ENCODE measurements at regions not wholly inside any gene's neighbourhood (a gene's known extent, or its start where the extent isn't known, plus 50 kb on each side); places are given as distances from the start of the nearest gene placed in this dataset.
A peak's percentile ranks its signal among the peaks of the same experiment; 100 is the strongest.

DNA sequence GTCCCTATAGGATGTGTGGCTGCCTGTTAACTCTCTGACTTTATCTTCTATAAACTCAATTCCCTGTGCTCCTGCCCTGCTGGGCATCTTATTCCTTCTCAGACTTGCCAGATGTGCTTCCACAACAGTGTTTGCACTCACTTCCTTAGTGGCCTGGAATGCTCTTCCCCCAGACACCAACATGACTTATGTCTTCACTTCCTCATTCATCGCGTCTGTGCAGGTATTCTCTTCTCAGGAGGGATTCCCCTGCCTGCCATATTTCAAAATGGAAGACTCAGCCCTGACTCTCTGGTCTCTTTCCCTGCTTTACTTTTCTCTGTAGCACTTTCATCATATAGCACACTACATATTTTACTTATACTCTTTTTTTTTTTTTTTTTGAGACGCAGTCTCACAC is 344.0 kb downstream of the CENPC start:
- Histone ChIP-seq H3K4me2 (ENCODE audit: low read length) (no peak overlapping the region), H3K4me3 (ENCODE audit: low read length) (no peak overlapping the region), H3K36me3 (ENCODE audit: control insufficient read depth, low read length) (no peaks in the 10 kb centered on the region), H3K27me3 (ENCODE audit: control insufficient read depth, low read length) (no peaks in the 10 kb centered on the region), H3F3A (ENCODE audit: control insufficient read depth, insufficient read depth) (no peaks in the 10 kb centered on the region), H3K9me2 (replicated peaks; ENCODE audit: control insufficient read depth, low read length) (no peaks in the 10 kb centered on the region), H3K4me1 (ENCODE audit: control insufficient read depth, low read length) (no peaks in the 10 kb centered on the region), H3K27ac (ENCODE audit: low read depth, low read length) (no peak overlapping the region), H4K20me1 (ENCODE audit: control insufficient read depth, insufficient read depth, low read depth, low read length) (no peaks in the 10 kb centered on the region), H3K9me3 (ENCODE audit: control insufficient read depth, insufficient read depth, low read length) (no peaks in the 10 kb centered on the region), H3K79me2 (ENCODE audit: control insufficient read depth, low read length) (no peaks in the 10 kb centered on the region)
- TF ChIP-seq EZH2phosphoT487 (IDR thresholded peaks at IDR 0.05; ENCODE audit: borderline replicate concordance, low read length) = no peak
- TF ChIP-seq, protein P1, sequence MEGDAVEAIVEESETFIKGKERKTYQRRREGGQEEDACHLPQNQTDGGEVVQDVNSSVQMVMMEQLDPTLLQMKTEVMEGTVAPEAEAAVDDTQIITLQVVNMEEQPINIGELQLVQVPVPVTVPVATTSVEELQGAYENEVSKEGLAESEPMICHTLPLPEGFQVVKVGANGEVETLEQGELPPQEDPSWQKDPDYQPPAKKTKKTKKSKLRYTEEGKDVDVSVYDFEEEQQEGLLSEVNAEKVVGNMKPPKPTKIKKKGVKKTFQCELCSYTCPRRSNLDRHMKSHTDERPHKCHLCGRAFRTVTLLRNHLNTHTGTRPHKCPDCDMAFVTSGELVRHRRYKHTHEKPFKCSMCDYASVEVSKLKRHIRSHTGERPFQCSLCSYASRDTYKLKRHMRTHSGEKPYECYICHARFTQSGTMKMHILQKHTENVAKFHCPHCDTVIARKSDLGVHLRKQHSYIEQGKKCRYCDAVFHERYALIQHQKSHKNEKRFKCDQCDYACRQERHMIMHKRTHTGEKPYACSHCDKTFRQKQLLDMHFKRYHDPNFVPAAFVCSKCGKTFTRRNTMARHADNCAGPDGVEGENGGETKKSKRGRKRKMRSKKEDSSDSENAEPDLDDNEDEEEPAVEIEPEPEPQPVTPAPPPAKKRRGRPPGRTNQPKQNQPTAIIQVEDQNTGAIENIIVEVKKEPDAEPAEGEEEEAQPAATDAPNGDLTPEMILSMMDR (IDR thresholded peaks at IDR 0.05; ENCODE audit: low read depth, low read length, poor library complexity, severe bottlenecking) = no peak

DNA sequence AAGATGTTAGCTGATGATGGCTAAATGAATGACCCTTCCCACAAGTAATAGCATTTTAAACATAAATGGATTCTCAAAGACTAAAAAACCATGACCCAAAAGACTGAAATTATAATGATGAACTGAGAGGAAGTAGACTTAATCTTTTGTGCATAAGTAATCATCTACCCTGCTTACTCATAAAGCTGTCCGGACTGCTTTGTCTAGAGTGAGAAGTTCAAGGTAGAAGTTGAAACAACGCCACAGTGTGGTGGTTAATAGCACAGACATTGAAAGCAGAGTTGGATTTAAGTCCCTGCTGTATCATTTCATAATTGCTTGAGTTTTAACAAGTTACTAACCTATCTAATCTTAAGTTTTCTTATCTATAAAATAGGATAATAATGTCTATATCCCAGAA is 346.6 kb downstream of the CENPC start:
- no peaks in the 10 kb centered on the region for H3K36me3 ChIP-seq (ENCODE audit: control insufficient read depth, low read length)
- no peak overlapping the region for H3K4me2 ChIP-seq (ENCODE audit: low read length)
- H3K27me3 ChIP-seq (ENCODE audit: control insufficient read depth, low read length) = no peaks in the 10 kb centered on the region
- H3K4me3 ChIP-seq (ENCODE audit: low read length) = no peak overlapping the region
- TF ChIP-seq EZH2phosphoT487 (IDR thresholded peaks at IDR 0.05; ENCODE audit: borderline replicate concordance, low read length) = no peak
- TF ChIP-seq, protein P1 (IDR thresholded peaks at IDR 0.05; ENCODE audit: low read depth, low read length, poor library complexity, severe bottlenecking) = peak; percentile 34
- H3K79me2 ChIP-seq (ENCODE audit: control insufficient read depth, low read length) = no peaks in the 10 kb centered on the region
- no peaks in the 10 kb centered on the region for H3K9me2 ChIP-seq (replicated peaks; ENCODE audit: control insufficient read depth, low read length)
- no peaks in the 10 kb centered on the region for H3F3A ChIP-seq (ENCODE audit: control insufficient read depth, insufficient read depth)
- H3K9me3 ChIP-seq (ENCODE audit: control insufficient read depth, insufficient read depth, low read length) = no peaks in the 10 kb centered on the region
- H3K4me1 ChIP-seq (ENCODE audit: control insufficient read depth, low read length) = no peaks in the 10 kb centered on the region
- no peaks in the 10 kb centered on the region for H4K20me1 ChIP-seq (ENCODE audit: control insufficient read depth, insufficient read depth, low read depth, low read length)
- no peak overlapping the region for H3K27ac ChIP-seq (ENCODE audit: low read depth, low read length)

DNA sequence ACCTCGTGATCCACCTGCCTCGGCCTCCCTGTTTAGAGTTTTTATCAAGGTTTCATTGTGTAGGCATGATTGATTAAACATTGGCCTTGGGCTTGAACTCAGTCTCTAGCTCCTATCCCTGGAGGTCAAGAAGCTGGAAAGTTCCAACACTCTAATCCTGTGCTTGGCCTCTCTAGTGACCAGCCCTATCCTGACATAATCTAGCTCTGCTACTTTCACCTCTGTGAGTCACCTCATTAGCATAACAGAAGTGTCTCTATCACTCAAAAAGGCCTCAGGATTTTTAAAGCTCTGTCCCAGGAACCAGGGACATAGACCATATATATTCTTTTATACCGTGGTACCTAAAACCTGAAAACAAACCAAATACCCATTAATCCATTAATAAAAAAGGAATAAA is 377.5 kb downstream of the CENPC start:
- Histone ChIP-seq H3K79me2 (ENCODE audit: control insufficient read depth, low read length) (no peaks in the 10 kb centered on the region), H4K20me1 (ENCODE audit: control insufficient read depth, insufficient read depth, low read depth, low read length) (no peaks in the 10 kb centered on the region), H3K4me2 (ENCODE audit: low read length) (no peak overlapping the region), H3K27ac (ENCODE audit: low read depth, low read length) (no peak overlapping the region), H3K27me3 (ENCODE audit: control insufficient read depth, low read length) (no peaks in the 10 kb centered on the region), H3K36me3 (ENCODE audit: control insufficient read depth, low read length) (no peaks in the 10 kb centered on the region), H3K9me3 (ENCODE audit: control insufficient read depth, insufficient read depth, low read length) (no peaks in the 10 kb centered on the region), H3F3A (ENCODE audit: control insufficient read depth, insufficient read depth) (no peaks in the 10 kb centered on the region), H3K4me1 (ENCODE audit: control insufficient read depth, low read length) (no peaks in the 10 kb centered on the region), H3K4me3 (ENCODE audit: low read length) (no peak overlapping the region), H3K9me2 (replicated peaks; ENCODE audit: control insufficient read depth, low read length) (no peaks in the 10 kb centered on the region)
- TF ChIP-seq, protein P1 (IDR thresholded peaks at IDR 0.05; ENCODE audit: low read depth, low read length, poor library complexity, severe bottlenecking) = no peak
- no peak for TF ChIP-seq EZH2phosphoT487 (IDR thresholded peaks at IDR 0.05; ENCODE audit: borderline replicate concordance, low read length)

DNA sequence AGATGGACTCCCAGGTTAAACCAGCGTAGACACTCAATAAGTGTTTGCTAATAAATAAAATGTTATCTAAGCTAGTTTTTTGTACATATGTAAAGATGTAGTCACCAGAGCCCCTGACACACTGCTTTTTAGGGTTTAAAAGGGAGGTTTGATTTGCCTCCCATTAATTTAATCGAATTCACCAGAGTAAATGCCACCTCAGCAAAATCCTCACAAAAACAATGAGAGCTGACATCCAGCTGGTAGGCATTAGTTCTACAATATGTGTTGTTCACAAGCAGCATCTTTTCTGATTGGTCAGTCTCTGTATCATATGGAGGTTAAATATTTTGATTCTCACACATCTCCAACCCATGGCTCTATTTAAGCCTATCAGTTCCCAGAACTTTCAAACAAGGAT is 382.6 kb downstream of the CENPC start:
- no peaks in the 10 kb centered on the region for H3K9me2 ChIP-seq (replicated peaks; ENCODE audit: control insufficient read depth, low read length)
- H3K27me3 ChIP-seq (ENCODE audit: control insufficient read depth, low read length) = no peaks in the 10 kb centered on the region
- no peaks in the 10 kb centered on the region for H3K36me3 ChIP-seq (ENCODE audit: control insufficient read depth, low read length)
- H3F3A ChIP-seq (ENCODE audit: control insufficient read depth, insufficient read depth) = no peaks in the 10 kb centered on the region
- H3K79me2 ChIP-seq (ENCODE audit: control insufficient read depth, low read length) = no peaks in the 10 kb centered on the region
- H3K27ac ChIP-seq (ENCODE audit: low read depth, low read length) = no peak overlapping the region
- H3K4me2 ChIP-seq (ENCODE audit: low read length) = no peak overlapping the region
- no peaks in the 10 kb centered on the region for H4K20me1 ChIP-seq (ENCODE audit: control insufficient read depth, insufficient read depth, low read depth, low read length)
- no peaks in the 10 kb centered on the region for H3K4me1 ChIP-seq (ENCODE audit: control insufficient read depth, low read length)
- no peak for TF ChIP-seq EZH2phosphoT487 (IDR thresholded peaks at IDR 0.05; ENCODE audit: borderline replicate concordance, low read length)
- TF ChIP-seq, protein P1 (IDR thresholded peaks at IDR 0.05; ENCODE audit: low read depth, low read length, poor library complexity, severe bottlenecking) = no peak
- H3K4me3 ChIP-seq (ENCODE audit: low read length) = no peak overlapping the region
- H3K9me3 ChIP-seq (ENCODE audit: control insufficient read depth, insufficient read depth, low read length) = no peaks in the 10 kb centered on the region
